ENCODE measurements at regions not wholly inside any gene's neighbourhood (a gene's known extent, or its start where the extent isn't known, plus 50 kb on each side); places are given as distances from the start of the nearest gene placed in this dataset.

DNA sequence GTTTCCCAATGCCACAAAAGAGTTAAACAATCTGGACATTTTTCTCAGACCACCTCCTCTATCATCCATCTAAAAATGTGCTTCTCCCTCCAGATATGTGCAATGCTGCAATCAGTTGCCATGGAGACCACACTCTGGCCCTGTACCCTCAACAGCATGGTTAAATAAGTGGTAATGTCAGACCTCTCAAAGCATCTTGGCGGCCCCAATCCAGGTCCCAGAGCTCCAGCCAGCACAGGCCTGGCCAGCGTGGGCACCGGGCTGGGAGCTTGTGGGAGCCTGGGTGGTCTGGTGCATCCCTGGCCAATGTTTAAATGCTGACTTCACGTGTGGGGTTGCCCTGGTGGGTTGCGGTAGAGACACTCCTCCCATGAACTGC is 362.9 kb upstream of the ZNF32 start:
- TF ChIP-seq, protein P1, sequence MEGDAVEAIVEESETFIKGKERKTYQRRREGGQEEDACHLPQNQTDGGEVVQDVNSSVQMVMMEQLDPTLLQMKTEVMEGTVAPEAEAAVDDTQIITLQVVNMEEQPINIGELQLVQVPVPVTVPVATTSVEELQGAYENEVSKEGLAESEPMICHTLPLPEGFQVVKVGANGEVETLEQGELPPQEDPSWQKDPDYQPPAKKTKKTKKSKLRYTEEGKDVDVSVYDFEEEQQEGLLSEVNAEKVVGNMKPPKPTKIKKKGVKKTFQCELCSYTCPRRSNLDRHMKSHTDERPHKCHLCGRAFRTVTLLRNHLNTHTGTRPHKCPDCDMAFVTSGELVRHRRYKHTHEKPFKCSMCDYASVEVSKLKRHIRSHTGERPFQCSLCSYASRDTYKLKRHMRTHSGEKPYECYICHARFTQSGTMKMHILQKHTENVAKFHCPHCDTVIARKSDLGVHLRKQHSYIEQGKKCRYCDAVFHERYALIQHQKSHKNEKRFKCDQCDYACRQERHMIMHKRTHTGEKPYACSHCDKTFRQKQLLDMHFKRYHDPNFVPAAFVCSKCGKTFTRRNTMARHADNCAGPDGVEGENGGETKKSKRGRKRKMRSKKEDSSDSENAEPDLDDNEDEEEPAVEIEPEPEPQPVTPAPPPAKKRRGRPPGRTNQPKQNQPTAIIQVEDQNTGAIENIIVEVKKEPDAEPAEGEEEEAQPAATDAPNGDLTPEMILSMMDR (IDR thresholded peaks at IDR 0.05; ENCODE audit: control insufficient read depth, insufficient read depth, low read depth, low read length, missing control alignments): no peak
- no peak overlapping the region for H3K4me3 ChIP-seq (ENCODE audit: control insufficient read depth, low read depth, low read length)
- no peak for DNase-seq (ENCODE audit: low read depth)

DNA sequence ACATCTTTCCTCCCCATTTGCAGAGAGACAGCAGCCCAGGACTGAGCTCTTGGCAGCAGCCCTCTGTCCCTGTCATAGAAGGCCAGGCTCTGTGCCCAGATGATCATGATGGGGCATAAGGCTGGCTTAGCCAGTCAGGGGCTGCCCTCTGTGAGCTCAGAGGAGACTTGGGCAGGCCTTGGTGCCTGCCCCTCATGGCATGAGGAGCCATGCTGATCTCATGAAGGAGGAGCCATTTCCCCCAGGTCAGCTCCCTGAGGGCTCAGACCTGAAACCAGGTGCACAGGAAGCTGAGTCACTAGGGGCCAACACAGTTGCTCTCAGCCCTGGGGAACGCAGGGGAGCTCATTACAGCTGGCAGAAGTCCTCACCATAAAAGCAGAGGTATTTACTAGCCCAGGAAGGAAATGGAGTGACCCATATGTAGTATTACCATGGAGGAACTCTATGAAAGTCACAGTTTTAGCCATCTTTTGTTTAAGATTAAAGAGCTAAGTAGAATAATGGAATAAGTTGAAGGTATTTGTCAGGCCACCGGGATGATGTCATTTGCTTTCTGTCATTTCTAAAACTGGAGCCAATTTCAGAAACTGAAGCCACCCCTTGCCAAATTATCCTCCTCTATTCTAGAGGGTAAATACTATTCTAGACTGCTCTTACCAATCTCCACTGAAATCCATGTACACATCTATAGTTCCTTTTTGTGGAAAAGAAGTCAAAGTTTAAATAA is 362.4 kb upstream of the ZNF32 start:
- H3K4me3 ChIP-seq (ENCODE audit: control insufficient read depth, low read depth, low read length): no peak overlapping the region
- DNase-seq (ENCODE audit: low read depth): no peak
- TF ChIP-seq, protein P1 (IDR thresholded peaks at IDR 0.05; ENCODE audit: control insufficient read depth, insufficient read depth, low read depth, low read length, missing control alignments): no peak

DNA sequence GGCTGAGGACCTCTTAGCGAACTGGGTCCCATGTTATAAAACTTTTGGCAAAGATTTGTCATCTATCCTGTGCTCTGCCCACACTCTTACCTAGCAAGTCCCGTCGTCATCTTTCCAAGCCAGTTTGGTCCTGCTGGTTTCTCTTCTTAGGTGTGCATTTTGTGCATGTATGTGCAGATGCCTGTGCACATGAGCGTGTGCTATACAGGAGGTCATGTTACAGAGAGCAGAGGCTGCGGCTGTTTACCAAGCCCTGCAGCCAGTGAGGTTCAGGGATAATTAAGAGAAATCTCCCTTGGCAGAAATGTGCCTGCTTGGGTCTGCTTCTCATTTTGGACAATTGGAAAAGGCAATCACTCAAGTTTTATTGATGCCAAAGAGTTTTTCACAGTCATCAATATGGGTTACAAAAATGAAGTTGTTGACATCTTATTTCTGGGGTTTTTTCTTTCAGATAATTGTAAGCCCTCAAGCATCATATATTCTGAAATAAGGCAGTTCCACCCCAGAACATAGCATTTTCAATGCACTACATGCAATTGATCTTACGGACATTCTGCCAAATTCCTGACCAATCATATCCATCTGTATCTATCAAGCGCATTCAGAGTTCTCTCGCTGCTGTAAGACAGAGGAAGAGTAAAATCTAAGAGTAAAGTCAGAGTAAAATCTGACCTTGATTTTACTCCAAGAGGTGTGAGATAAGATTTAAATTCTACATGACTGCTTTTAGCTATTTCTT is 361.4 kb upstream of the ZNF32 start:
- TF ChIP-seq, protein P1 (IDR thresholded peaks at IDR 0.05; ENCODE audit: control insufficient read depth, insufficient read depth, low read depth, low read length, missing control alignments): no peak
- H3K4me3 ChIP-seq (ENCODE audit: control insufficient read depth, low read depth, low read length): no peak overlapping the region
- no peak for DNase-seq (ENCODE audit: low read depth)

DNA sequence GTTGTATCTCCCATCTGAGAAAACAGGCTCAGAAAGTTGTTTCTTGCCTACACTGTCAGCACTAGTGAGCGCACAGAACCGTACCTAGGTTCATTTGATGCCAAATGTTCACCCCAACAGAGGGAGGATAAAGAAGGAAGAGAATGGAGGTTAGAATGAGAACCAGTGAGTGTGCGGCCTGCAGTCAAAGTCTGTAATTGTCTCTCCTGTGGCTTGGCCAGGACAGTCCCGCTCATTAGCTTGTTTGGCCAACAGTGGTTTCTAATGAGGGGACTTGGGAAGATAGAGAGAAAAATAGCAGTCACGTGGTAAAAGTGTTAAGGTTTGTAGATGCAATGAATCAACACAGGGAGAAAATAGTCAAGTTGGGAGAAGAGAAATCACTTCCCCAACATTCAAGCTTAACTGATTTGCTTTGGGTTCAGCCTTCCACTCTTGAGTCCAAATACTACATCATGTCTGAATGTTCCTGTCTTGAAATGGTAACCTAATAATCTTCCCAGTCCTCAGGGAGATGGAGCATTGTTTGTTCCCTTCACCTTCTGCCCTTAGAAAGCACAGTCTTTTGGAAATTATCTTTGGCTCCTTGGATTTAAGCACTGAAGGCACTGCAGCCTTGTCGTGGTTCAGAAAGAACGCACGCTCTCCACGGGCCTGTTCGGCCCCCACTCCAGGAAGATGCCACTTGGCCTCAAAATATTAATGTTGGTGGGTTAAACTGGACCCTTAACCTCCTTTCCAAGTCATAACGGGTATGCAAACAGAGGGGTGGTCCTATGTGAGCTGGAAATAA is 360.4 kb upstream of the ZNF32 start:
- no peak for DNase-seq (ENCODE audit: low read depth)
- H3K4me3 ChIP-seq (ENCODE audit: control insufficient read depth, low read depth, low read length): no peak overlapping the region
- TF ChIP-seq, protein P1 (IDR thresholded peaks at IDR 0.05; ENCODE audit: control insufficient read depth, insufficient read depth, low read depth, low read length, missing control alignments): no peak

DNA sequence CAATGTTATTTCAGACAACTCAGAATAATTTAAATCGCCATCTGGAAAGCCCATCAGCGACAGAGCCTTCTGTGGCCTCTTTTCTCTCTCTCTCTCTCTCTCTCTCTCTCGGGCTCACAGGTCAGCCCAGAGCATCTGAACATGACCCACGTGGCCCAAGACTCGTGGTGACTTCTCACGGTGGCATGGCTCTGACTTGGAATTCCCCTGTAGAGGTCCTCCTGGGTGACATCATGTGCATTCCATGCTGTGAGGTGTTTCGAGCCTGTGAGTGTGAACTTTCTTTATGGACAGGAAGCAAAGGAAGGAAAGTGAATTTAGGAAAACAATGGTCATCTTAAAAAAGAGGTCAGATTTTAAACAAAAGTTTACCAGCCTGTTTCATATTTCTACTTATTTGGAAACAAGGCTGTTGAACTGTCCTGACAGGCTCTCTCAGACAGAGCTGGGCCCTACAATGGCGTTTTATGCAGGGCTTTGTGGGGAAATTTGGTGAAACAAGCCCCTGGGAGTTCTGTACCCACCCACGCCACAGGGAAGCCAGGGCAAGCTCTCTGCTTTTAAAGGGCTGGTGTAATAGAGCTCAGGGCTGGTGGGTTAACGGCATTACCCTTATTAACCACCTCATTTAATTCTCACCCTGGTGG is 359.7 kb upstream of the ZNF32 start:
- H3K4me3 ChIP-seq (ENCODE audit: control insufficient read depth, low read depth, low read length): no peak overlapping the region
- DNase-seq (ENCODE audit: low read depth): no peak
- TF ChIP-seq, protein P1 (IDR thresholded peaks at IDR 0.05; ENCODE audit: control insufficient read depth, insufficient read depth, low read depth, low read length, missing control alignments): no peak

DNA sequence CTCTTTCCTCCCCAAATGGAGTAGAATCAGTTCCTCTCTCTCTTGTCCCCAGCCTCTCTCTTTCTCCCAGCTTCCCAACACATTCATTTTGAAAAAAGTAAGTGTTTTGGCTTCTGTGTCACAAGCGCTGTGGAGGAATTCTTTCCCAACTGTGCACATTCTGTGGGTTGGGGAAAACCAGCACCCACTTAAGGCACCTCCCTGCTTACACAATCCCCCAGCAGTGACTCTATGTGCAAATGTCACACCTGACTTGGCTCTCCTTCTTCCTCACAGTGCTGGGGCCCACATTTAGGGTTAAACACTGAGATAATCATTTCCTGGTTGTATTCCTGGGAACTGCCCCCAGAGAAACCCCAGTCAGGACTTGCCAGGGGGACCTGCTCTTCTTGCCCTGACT is 358.1 kb upstream of the ZNF32 start:
- no peak overlapping the region for H3K4me3 ChIP-seq (ENCODE audit: control insufficient read depth, low read depth, low read length)
- DNase-seq (ENCODE audit: low read depth): no peak
- TF ChIP-seq, protein P1 (IDR thresholded peaks at IDR 0.05; ENCODE audit: control insufficient read depth, insufficient read depth, low read depth, low read length, missing control alignments): no peak
